ENCODE measurements at regions not wholly inside any gene's neighbourhood (a gene's known extent, or its start where the extent isn't known, plus 50 kb on each side); places are given as distances from the start of the nearest gene placed in this dataset.
"Not testable (repeated sequence)": the region's sequence is repeated elsewhere in the genome, so short reads cannot be mapped to it uniquely, and the experiment has no call there.

DNA sequence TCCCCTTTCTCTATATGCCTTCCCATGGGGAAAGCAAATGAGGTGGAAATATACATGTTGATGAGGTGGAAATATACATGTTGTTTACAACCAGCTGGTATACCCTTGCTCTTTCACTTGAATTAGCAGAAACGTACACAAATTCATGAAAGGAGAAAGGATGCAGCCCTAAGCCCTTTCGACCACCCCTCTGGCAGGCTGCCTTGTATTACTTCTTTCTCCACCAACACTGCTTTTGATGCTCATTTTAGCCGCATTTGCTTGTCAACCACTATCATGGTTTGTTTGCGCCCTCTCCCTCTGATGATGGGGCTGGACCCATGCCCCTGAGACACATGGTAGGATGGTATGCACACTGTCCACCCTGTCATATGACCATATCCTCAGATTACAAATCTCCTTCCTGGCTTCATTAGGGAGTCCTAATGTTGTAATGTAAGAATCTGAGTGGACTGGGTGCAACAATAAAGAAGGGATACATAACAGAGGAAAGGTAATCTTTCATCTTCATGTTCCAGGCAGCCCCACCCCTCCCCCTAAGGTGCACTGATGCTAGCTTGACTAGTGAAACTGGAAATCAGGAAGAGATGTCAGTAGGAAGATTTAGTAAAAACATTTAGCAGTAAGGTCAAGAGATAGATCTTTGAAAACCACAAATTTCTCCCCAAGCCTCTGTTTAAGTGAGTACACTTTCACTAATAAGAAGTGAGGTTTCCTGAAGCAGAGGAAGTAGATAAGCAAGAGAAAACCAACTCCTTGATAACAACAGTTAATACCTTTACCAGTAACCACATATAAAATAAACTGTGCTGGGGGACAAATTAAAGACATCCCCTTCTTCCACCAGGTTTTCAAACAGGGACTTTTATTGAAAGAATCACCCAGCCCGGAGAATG, 536.8 kb upstream of the NRP1 start:
- H3K36me3 ChIP-seq (ENCODE audit: insufficient read depth in 1 of 2, low read depth in 1 of 2) = no peaks in the 10 kb centered on the region
- DNase-seq = no peak
- TF ChIP-seq, protein P1, sequence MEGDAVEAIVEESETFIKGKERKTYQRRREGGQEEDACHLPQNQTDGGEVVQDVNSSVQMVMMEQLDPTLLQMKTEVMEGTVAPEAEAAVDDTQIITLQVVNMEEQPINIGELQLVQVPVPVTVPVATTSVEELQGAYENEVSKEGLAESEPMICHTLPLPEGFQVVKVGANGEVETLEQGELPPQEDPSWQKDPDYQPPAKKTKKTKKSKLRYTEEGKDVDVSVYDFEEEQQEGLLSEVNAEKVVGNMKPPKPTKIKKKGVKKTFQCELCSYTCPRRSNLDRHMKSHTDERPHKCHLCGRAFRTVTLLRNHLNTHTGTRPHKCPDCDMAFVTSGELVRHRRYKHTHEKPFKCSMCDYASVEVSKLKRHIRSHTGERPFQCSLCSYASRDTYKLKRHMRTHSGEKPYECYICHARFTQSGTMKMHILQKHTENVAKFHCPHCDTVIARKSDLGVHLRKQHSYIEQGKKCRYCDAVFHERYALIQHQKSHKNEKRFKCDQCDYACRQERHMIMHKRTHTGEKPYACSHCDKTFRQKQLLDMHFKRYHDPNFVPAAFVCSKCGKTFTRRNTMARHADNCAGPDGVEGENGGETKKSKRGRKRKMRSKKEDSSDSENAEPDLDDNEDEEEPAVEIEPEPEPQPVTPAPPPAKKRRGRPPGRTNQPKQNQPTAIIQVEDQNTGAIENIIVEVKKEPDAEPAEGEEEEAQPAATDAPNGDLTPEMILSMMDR (IDR thresholded peaks at IDR 0.05) = no peak
- H3K27me3 ChIP-seq (ENCODE audit: insufficient read depth in 3 of 3, low read length in 2 of 3) = no peaks in the 10 kb centered on the region
- no peak overlapping the region for H3K27ac ChIP-seq
- ATAC-seq = no peak
- WGBS, 3 donors = 73 to 91% (median 90%) methylated on average over 5 of the region's 5 CpGs
- H3K9me3 ChIP-seq = no peaks in the 10 kb centered on the region
- no peak overlapping the region for H3K4me3 ChIP-seq
- intact Hi-C loops (cut with DNase I) = no loop called here
- H3K4me1 ChIP-seq = no peaks in the 10 kb centered on the region

DNA sequence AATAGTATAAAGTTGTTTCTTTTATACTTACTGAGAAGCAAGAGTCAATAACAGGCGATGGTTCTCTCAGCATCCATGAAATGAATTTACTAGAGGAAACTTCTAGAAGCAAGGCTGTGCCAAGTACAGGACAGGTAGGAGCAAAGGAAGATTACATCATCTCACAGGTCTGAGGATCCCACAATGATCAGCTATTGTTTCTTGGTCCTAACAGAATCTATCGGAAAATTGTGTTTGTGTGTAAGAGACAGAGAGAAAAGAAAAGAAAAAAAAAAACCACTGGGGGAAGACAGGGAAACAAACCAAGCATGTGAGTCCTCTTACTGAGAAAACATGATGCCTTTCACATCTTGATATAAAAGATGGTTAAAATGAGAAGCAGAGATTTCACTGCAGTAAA, 535.0 kb upstream of the NRP1 start:
- H3K9me3 ChIP-seq = no peaks in the 10 kb centered on the region
- DNase-seq = no peak
- intact Hi-C loops (cut with DNase I) = no loop called here
- H3K4me3 ChIP-seq = no peak overlapping the region
- TF ChIP-seq, protein P1 (IDR thresholded peaks at IDR 0.05) = no peak
- no peak overlapping the region for H3K27ac ChIP-seq
- H3K4me1 ChIP-seq = no peaks in the 10 kb centered on the region
- 71 to 86% (median 74%) methylated on average over 2 of the region's 2 CpGs for WGBS, 3 donors
- H3K36me3 ChIP-seq (ENCODE audit: insufficient read depth in 1 of 2, low read depth in 1 of 2) = no peaks in the 10 kb centered on the region
- no peak for ATAC-seq
- no peaks in the 10 kb centered on the region for H3K27me3 ChIP-seq (ENCODE audit: insufficient read depth in 3 of 3, low read length in 2 of 3)

DNA sequence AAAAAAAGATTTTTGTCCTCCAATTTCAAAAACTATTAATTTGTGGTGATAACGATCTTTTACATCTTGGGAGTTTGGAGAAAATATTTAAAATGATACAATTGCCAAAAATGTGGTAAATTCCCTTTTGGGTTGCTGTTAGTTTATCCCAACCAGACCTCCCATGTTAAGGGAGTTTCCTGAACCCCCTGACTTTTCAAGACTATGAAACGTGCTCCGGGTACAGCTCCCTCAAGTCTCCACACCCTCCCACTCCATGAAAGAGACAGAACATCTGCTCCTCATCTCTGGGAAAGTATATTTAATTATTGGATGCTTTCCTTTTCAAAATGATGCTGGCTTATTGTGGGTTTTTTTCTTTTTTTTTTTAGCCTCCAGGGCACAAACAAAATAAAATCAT, 534.6 kb upstream of the NRP1 start:
- 46 to 50% (median 47%) methylated on average over 3 of the region's 3 CpGs for WGBS, 3 donors
- H3K4me1 ChIP-seq = no peaks in the 10 kb centered on the region
- no peak overlapping the region for H3K4me3 ChIP-seq
- DNase-seq (no peak), ATAC-seq (no peak)
- no peaks in the 10 kb centered on the region for H3K9me3 ChIP-seq
- TF ChIP-seq, protein P1 (IDR thresholded peaks at IDR 0.05) = no peak
- H3K27me3 ChIP-seq (ENCODE audit: insufficient read depth in 3 of 3, low read length in 2 of 3) = no peaks in the 10 kb centered on the region
- intact Hi-C loops (cut with DNase I) = no loop called here
- no peak overlapping the region for H3K27ac ChIP-seq
- H3K36me3 ChIP-seq (ENCODE audit: insufficient read depth in 1 of 2, low read depth in 1 of 2) = no peaks in the 10 kb centered on the region

DNA sequence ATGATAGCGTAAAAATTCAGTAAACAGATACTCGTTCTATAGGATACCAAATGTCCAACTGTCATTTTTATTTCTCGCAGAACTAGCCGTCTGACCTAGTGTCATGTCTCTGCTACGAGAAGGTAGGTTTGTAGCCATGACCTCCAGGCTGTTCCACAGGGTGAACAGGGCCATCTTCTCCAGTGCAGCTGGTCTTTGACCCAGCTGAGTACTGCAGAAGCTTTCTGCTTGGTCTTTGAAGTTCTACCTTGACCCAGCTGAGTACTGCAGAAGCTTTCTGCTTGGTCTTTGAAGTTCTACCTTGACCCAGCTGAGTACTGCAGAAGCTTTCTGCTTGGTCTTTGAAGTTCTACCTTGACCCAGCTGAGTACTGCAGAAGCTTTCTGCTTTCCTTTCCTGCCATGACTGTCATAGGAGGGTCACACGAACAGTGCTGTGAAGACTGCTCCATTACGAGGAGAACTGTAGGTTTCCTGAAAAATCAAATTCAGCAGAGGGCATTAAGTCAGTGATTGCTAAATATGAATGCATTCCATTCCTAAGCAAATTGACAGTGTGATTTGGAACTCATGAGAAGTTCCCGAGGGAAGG, 532.8 kb upstream of the NRP1 start:
- H3K36me3 ChIP-seq (ENCODE audit: insufficient read depth in 1 of 2, low read depth in 1 of 2); H3K9me3 ChIP-seq; H3K27ac ChIP-seq; DNase-seq; H3K27me3 ChIP-seq (ENCODE audit: insufficient read depth in 3 of 3, low read length in 2 of 3); intact Hi-C loops (cut with DNase I); H3K4me1 ChIP-seq; ATAC-seq; H3K4me3 ChIP-seq: not testable (repeated sequence)
- 77 to 83% (median 80%) methylated on average over 8 of the region's 8 CpGs for WGBS, 3 donors

DNA sequence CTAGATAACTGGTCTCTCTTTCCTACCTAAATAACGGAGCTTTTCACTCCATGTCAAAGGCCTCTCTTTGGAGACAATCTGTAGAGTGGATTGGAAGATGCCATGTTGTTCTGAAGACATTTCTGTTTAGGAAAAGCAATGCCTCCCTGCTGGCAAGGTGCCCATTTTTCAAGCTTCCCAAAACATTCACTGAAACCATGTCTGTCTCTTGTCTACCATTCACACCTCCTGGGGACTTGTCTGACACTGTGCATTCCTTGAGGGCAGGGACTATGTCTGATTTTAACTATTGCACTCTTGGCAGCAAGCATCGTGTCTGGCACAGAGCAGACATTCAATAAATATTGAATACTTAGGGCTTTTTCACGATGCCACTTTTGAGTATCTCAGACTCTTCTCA, 528.9 kb upstream of the NRP1 start:
- Histone ChIP-seq H3K4me3 (no peak overlapping the region), H3K27me3 (ENCODE audit: insufficient read depth in 3 of 3, low read length in 2 of 3) (no peaks in the 10 kb centered on the region), H3K4me1 (no peaks in the 10 kb centered on the region), H3K36me3 (ENCODE audit: insufficient read depth in 1 of 2, low read depth in 1 of 2) (no peaks in the 10 kb centered on the region), H3K9me3 (no peaks in the 10 kb centered on the region), H3K27ac (no peak overlapping the region)
- ATAC-seq (no peak), DNase-seq (no peak)
- WGBS, 3 donors = 77 to 93% (median 78%) methylated on average over 3 of the region's 3 CpGs
- TF ChIP-seq, protein P1 (IDR thresholded peaks at IDR 0.05) = no peak
- intact Hi-C loops (cut with DNase I) = no loop called here

Data from psoas muscle (tissue), 7 donors.